Erythroblast (primary cell): ENCODE measurements at regions not wholly inside any gene's neighbourhood (a gene's known extent, or its start where the extent isn't known, plus 50 kb on each side); places are given as distances from the start of the nearest gene placed in this dataset.

Experiments used
- GATA1 ChIP-seq: IDR thresholded peaks from 2 replicates; pipeline ENCODE4 v1.6.1; 2011; ENCODE audit warnings: low read depth, mild to moderate bottlenecking, control low read depth, low read length, moderate library complexity
- POLR2A ChIP-seq: IDR thresholded peaks from 2 replicates; pipeline ENCODE4 v1.6.1; 2011; ENCODE audit warnings: mild to moderate bottlenecking, low read length

DNA sequence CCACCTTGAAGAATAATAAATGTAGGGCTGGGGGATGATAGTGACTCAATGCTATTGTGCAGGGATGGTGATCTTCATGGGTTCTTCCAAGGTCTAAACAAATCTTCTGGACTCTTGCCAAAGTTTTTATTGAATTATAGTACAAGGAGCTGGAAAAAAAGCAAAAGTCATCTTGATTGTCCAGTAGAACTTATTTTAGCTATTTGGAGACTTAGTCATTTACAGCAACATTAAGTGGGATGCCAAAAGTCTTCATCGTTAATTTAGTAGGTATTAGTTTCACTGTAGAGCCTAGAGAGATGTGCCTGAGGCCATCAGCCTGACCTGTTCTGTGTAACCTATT is 212.9 kb upstream of the TBX18 start:
- TF ChIP-seq POLR2A (no peak), GATA1 (no peak)
